ENCODE measurements at regions not wholly inside any gene's neighbourhood (a gene's known extent, or its start where the extent isn't known, plus 50 kb on each side); places are given as distances from the start of the nearest gene placed in this dataset.

- Mint-ChIP-seq H3K27ac (ENCODE audit: unreplicated experiment) (no peak overlapping the region), H3K4me1 (ENCODE audit: low read depth, unreplicated experiment) (peaks cover 18% of the 10 kb centered on the region), H3K4me3 (ENCODE audit: unreplicated experiment) (no peak overlapping the region), H3K36me3 (ENCODE audit: insufficient read depth, unreplicated experiment) (no peaks in the 10 kb centered on the region), H3K9me3 (ENCODE audit: unreplicated experiment) (no peaks in the 10 kb centered on the region), H3K27me3 (ENCODE audit: insufficient read depth, unreplicated experiment) (no peaks in the 10 kb centered on the region)
- H3K27me3 ChIP-seq (replicated peaks; ENCODE audit: control insufficient read depth, insufficient read depth, low read length) = no peaks in the 10 kb centered on the region
- ChIA-PET POLR2A (no interaction called here), CTCF (no interaction called here)
- no peak overlapping the region for H3K4me3 ChIP-seq (ENCODE audit: low read depth, low read length)
- DNase-seq = no peak
- no peaks in the 10 kb centered on the region for H3K36me3 ChIP-seq (ENCODE audit: control insufficient read depth, insufficient read depth, low read length)
- no peaks in the 10 kb centered on the region; the same call in 1 of the 2 replicates for H3K9me3 ChIP-seq
- peaks cover 15% of the 10 kb centered on the region for H3K4me1 ChIP-seq
- intact Hi-C loops (cut with micrococcal nuclease; ENCODE audit: unreplicated experiment) = no loop called here
- no peak for TF ChIP-seq CTCF (IDR thresholded peaks at IDR 0.05; ENCODE audit: insufficient read depth in 1 of 2, low read depth in 1 of 2, low read length in 1 of 2, severe bottlenecking in 1 of 2, unreplicated experiment in 1 of 2)
- BruUV-seq (replicated peaks) = no TSS peak
Measured at GRCh38 chr10:121036431-121036830, 185.3 kb downstream of the WDR11 start.

- Mint-ChIP-seq H3K27me3 (ENCODE audit: insufficient read depth, unreplicated experiment) (no peaks in the 10 kb centered on the region), H3K4me3 (ENCODE audit: unreplicated experiment) (no peak overlapping the region), H3K36me3 (ENCODE audit: insufficient read depth, unreplicated experiment) (no peaks in the 10 kb centered on the region), H3K4me1 (ENCODE audit: low read depth, unreplicated experiment) (peaks cover 18% of the 10 kb centered on the region), H3K27ac (ENCODE audit: unreplicated experiment) (no peak overlapping the region), H3K9me3 (ENCODE audit: unreplicated experiment) (no peaks in the 10 kb centered on the region)
- H3K9me3 ChIP-seq = no peaks in the 10 kb centered on the region
- H3K27me3 ChIP-seq (replicated peaks; ENCODE audit: control insufficient read depth, insufficient read depth, low read length) = no peaks in the 10 kb centered on the region
- POLR2A ChIA-PET = no interaction called here
- no TSS peak for BruUV-seq (replicated peaks)
- intact Hi-C loops (cut with micrococcal nuclease; ENCODE audit: unreplicated experiment) = no loop called here
- CTCF ChIA-PET = no interaction called here
- H3K4me1 ChIP-seq = peaks cover 19% of the 10 kb centered on the region
- H3K36me3 ChIP-seq (ENCODE audit: control insufficient read depth, insufficient read depth, low read length) = no peaks in the 10 kb centered on the region
- no peak for DNase-seq
- H3K4me3 ChIP-seq (ENCODE audit: low read depth, low read length) = no peak overlapping the region
- TF ChIP-seq CTCF (IDR thresholded peaks at IDR 0.05; ENCODE audit: insufficient read depth in 1 of 2, low read depth in 1 of 2, low read length in 1 of 2, severe bottlenecking in 1 of 2, unreplicated experiment in 1 of 2) = no peak
Measured at GRCh38 chr10:121041499-121041898, 190.3 kb downstream of the WDR11 start.

GRCh38 chr10:121041906-121042305 is 190.7 kb downstream of the WDR11 start:
- ChIA-PET POLR2A (no interaction called here), CTCF (no interaction called here)
- BruUV-seq (replicated peaks) = no TSS peak

More at GRCh38 chr10:121041906-121042305, 190.7 kb downstream of the WDR11 start:
- Histone ChIP-seq H3K9me3 (no peaks in the 10 kb centered on the region), H3K27me3 (replicated peaks; ENCODE audit: control insufficient read depth, insufficient read depth, low read length) (no peaks in the 10 kb centered on the region), H3K36me3 (ENCODE audit: control insufficient read depth, insufficient read depth, low read length) (no peaks in the 10 kb centered on the region), H3K4me1 (peaks cover 15% of the 10 kb centered on the region), H3K4me3 (ENCODE audit: low read depth, low read length) (no peak overlapping the region)
- H3K4me3 Mint-ChIP-seq (ENCODE audit: unreplicated experiment) = no peak overlapping the region
- H3K27ac Mint-ChIP-seq (ENCODE audit: unreplicated experiment) = no peak overlapping the region
- no peaks in the 10 kb centered on the region for H3K9me3 Mint-ChIP-seq (ENCODE audit: unreplicated experiment)
- intact Hi-C loops (cut with micrococcal nuclease; ENCODE audit: unreplicated experiment) = no loop called here
- TF ChIP-seq CTCF (IDR thresholded peaks at IDR 0.05; ENCODE audit: insufficient read depth in 1 of 2, low read depth in 1 of 2, low read length in 1 of 2, severe bottlenecking in 1 of 2, unreplicated experiment in 1 of 2) = no peak
- no peak for DNase-seq
- no peaks in the 10 kb centered on the region for H3K36me3 Mint-ChIP-seq (ENCODE audit: insufficient read depth, unreplicated experiment)
- peaks cover 18% of the 10 kb centered on the region for H3K4me1 Mint-ChIP-seq (ENCODE audit: low read depth, unreplicated experiment)
- H3K27me3 Mint-ChIP-seq (ENCODE audit: insufficient read depth, unreplicated experiment) = no peaks in the 10 kb centered on the region
